Astrocyte (in vitro differentiated cells and primary cell): ENCODE measurements at regions not wholly inside any gene's neighbourhood (a gene's known extent, or its start where the extent isn't known, plus 50 kb on each side); places are given as distances from the start of the nearest gene placed in this dataset.

Experiments used
- DNase-seq: peaks from one replicate; pipeline ENCODE4 v3.0.0-alpha.2; 2010; ENCODE audit warnings: low read depth
- FAIRE-seq: peaks from 2 replicates; lab custom pipeline; 2011; peaks lifted over from hg19 to GRCh38; lab: Jason Lieb, UNC
- H2AFZ ChIP-seq: 2 replicates; pipeline ENCODE4 v1.6.0; 2012; ENCODE audit warnings: low read depth, low read length, inconsistent platforms
- H3K27ac ChIP-seq: 2 replicates; pipeline ENCODE4 v1.5.1; 2011; ENCODE audit warnings: low read depth, low read length, inconsistent platforms
- H3K27me3 ChIP-seq: 2 replicates; pipeline ENCODE4 v1.6.0; 2011; ENCODE audit warnings: low read length, inconsistent platforms; ENCODE audit not compliant: insufficient read depth
- H3K36me3 ChIP-seq: 2 replicates; pipeline ENCODE4 v1.5.1; 2011; ENCODE audit warnings: low read length, inconsistent platforms; ENCODE audit not compliant: insufficient read depth
- H3K4me1 ChIP-seq: 2 replicates; pipeline ENCODE4 v1.5.1; 2011; ENCODE audit warnings: low read length, inconsistent platforms; ENCODE audit not compliant: insufficient read depth
- H3K4me2 ChIP-seq: 2 replicates; pipeline ENCODE4 v1.6.0; 2012; ENCODE audit warnings: low read length, inconsistent platforms
- H3K4me3 ChIP-seq: 2 replicates; pipeline ENCODE4 v1.5.1; 2011; ENCODE audit warnings: low read depth, mild to moderate bottlenecking, low read length, inconsistent platforms; ENCODE audit not compliant: insufficient read depth
- H3K79me2 ChIP-seq: 2 replicates; pipeline ENCODE4 v1.6.0; 2012; ENCODE audit warnings: mild to moderate bottlenecking, low read length, inconsistent platforms; ENCODE audit not compliant: insufficient read depth
- H3K9ac ChIP-seq: 2 replicates; pipeline ENCODE4 v1.6.0; 2012; ENCODE audit warnings: mild to moderate bottlenecking, low read length, inconsistent platforms
- H3K9me3 ChIP-seq: 2 replicates; pipeline ENCODE4 v1.5.1; 2012; ENCODE audit warnings: low read depth, mild to moderate bottlenecking, low read length, inconsistent platforms; ENCODE audit not compliant: insufficient read depth
- H4K20me1 ChIP-seq: 2 replicates; pipeline ENCODE4 v1.6.0; 2012; ENCODE audit warnings: low read length, inconsistent platforms; ENCODE audit not compliant: insufficient read depth
- H3K27ac Mint-ChIP-seq: one replicate; pipeline ENCODE4 v1.8.0; 2021; ENCODE audit warnings: mild to moderate bottlenecking, mixed read lengths; ENCODE audit not compliant: unreplicated experiment
- H3K27me3 Mint-ChIP-seq: one replicate; pipeline ENCODE4 v1.8.0; 2021; ENCODE audit warnings: low read depth, mixed read lengths; ENCODE audit not compliant: unreplicated experiment
- H3K36me3 Mint-ChIP-seq: one replicate; pipeline ENCODE4 v1.8.0; 2021; ENCODE audit warnings: low read depth, mixed read lengths; ENCODE audit not compliant: unreplicated experiment
- H3K4me1 Mint-ChIP-seq: one replicate; pipeline ENCODE4 v1.8.0; 2021; ENCODE audit warnings: low read depth, mixed read lengths; ENCODE audit not compliant: unreplicated experiment
- H3K4me3 Mint-ChIP-seq: one replicate; pipeline ENCODE4 v1.8.0; 2021; ENCODE audit warnings: mild to moderate bottlenecking, moderate library complexity, mixed read lengths; ENCODE audit not compliant: unreplicated experiment
- H3K9me3 Mint-ChIP-seq: one replicate; pipeline ENCODE4 v1.8.0; 2021; ENCODE audit warnings: mild to moderate bottlenecking, mixed read lengths; ENCODE audit not compliant: unreplicated experiment
- EZH2 ChIP-seq: IDR thresholded peaks from 2 replicates; pipeline ENCODE4 v1.6.1; 2012; ENCODE audit warnings: mild to moderate bottlenecking, low read length, inconsistent platforms; ENCODE audit not compliant: insufficient read depth
- TF ChIP-seq, protein P1 (sequence below): IDR thresholded peaks from 2 replicates; pipeline ENCODE4 v1.5.1; 2011; ENCODE audit warnings: low read depth, mild to moderate bottlenecking, inconsistent platforms, low read length, moderate library complexity; ENCODE audit not compliant: insufficient read depth

- no peak overlapping the region for H3K4me2 ChIP-seq
- no peaks in the 10 kb centered on the region for H4K20me1 ChIP-seq
- no peak overlapping the region for H3K9ac ChIP-seq
- Mint-ChIP-seq H3K27me3 (peaks cover 38% of the 10 kb centered on the region), H3K9me3 (no peaks in the 10 kb centered on the region), H3K36me3 (no peaks in the 10 kb centered on the region), H3K4me3 (no peak overlapping the region), H3K27ac (no peak overlapping the region), H3K4me1 (peaks cover 17% of the 10 kb centered on the region)
- no peaks in the 10 kb centered on the region for H3K79me2 ChIP-seq
- H3K4me1 ChIP-seq, result peaks cover 8% of the 10 kb centered on the region
- DNase-seq (no peak), FAIRE-seq (no peak)
- no peak for TF ChIP-seq EZH2
- TF ChIP-seq, protein P1, sequence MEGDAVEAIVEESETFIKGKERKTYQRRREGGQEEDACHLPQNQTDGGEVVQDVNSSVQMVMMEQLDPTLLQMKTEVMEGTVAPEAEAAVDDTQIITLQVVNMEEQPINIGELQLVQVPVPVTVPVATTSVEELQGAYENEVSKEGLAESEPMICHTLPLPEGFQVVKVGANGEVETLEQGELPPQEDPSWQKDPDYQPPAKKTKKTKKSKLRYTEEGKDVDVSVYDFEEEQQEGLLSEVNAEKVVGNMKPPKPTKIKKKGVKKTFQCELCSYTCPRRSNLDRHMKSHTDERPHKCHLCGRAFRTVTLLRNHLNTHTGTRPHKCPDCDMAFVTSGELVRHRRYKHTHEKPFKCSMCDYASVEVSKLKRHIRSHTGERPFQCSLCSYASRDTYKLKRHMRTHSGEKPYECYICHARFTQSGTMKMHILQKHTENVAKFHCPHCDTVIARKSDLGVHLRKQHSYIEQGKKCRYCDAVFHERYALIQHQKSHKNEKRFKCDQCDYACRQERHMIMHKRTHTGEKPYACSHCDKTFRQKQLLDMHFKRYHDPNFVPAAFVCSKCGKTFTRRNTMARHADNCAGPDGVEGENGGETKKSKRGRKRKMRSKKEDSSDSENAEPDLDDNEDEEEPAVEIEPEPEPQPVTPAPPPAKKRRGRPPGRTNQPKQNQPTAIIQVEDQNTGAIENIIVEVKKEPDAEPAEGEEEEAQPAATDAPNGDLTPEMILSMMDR, result no peak
- no peak overlapping the region for H3K27ac ChIP-seq
- no peaks in the 10 kb centered on the region for H3K36me3 ChIP-seq
- no peaks in the 10 kb centered on the region for H3K9me3 ChIP-seq
- H3K4me3 ChIP-seq, result no peak overlapping the region
- H2AFZ ChIP-seq, result no peak overlapping the region
- H3K27me3 ChIP-seq, result peaks cover 5% of the 10 kb centered on the region
Observed at GRCh38 chr10:78762086-78762630, 306.6 kb upstream of the ZMIZ1 start.

DNA sequence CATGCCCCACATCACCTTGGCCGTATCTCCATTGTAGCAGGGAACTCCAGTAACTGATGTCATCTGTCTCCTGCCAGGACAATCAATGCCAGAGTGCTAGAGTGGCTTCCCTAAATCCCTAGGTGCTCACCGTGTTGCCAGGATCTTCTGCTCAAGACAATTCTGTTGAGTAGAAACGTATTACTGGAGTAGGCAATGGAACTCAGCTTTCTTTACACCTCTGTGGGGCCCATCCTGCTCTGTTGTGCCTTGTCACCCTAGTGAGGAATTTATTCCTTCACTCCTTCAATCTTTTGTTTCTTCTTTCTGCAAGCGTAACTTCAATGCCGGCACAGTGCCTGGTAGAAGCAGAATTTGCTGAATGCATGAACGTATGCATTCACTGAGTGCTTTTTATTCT, 305.5 kb upstream of the ZMIZ1 start:
- Mint-ChIP-seq H3K36me3 (no peaks in the 10 kb centered on the region), H3K4me1 (peaks cover 8% of the 10 kb centered on the region), H3K27me3 (peaks cover 38% of the 10 kb centered on the region), H3K27ac (no peak overlapping the region), H3K9me3 (no peaks in the 10 kb centered on the region), H3K4me3 (no peak overlapping the region)
- no peak overlapping the region for H3K4me2 ChIP-seq
- no peak for FAIRE-seq
- H3K9me3 ChIP-seq, result no peaks in the 10 kb centered on the region
- H3K9ac ChIP-seq, result no peak overlapping the region
- no peaks in the 10 kb centered on the region for H4K20me1 ChIP-seq
- no peak for DNase-seq
- H3K4me1 ChIP-seq, result peaks cover 4% of the 10 kb centered on the region
- H2AFZ ChIP-seq, result no peak overlapping the region
- TF ChIP-seq, protein P1, result no peak
- no peak for TF ChIP-seq EZH2
- H3K27me3 ChIP-seq, result peaks cover 5% of the 10 kb centered on the region
- no peak overlapping the region for H3K4me3 ChIP-seq
- no peaks in the 10 kb centered on the region for H3K79me2 ChIP-seq
- no peak overlapping the region for H3K27ac ChIP-seq
- no peaks in the 10 kb centered on the region for H3K36me3 ChIP-seq

DNA sequence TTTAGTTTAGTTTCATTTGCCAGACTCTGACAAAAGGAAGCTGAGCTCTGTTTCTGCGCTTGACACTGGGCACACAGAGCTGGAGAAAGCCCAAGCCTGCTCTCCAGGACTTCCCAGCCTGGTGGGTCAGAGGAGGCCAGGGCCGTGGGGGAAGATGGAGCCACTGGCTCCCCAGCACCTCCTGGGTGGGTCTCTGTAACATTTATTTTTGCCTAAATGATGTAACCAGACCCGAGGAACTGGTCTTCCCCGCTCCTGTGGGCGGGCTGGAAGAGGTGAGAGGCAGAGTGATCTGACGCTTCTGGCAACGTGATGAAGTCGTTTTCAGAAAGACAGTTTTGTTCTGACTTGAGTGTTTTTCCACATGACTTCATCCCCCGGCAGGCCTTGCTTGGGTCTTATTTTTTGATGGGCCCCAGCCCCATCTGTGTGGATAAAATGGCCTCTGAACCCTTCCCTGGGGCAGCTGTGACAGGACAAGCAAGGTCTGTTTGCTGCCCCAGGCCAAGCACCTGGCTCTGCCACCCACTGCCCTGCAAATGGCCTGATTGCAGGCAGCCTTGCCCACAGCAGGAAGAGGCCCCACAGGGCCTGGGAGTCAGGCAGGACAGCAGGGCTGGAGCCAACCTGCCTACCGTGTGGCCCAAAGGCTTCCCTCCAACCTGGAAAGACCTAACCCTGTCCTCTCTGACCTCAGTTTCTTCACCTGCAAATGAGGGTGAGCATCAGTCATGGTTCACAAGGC, 304.9 kb upstream of the ZMIZ1 start:
- Histone ChIP-seq H3K79me2 (no peaks in the 10 kb centered on the region), H3K27me3 (peaks cover 5% of the 10 kb centered on the region), H3K9me3 (no peaks in the 10 kb centered on the region), H3K4me1 (peaks cover 10% of the 10 kb centered on the region), H3K9ac (no peak overlapping the region), H3K4me3 (no peak overlapping the region), H4K20me1 (no peaks in the 10 kb centered on the region), H3K4me2 (no peak overlapping the region), H2AFZ (no peak overlapping the region), H3K36me3 (no peaks in the 10 kb centered on the region), H3K27ac (no peak overlapping the region)
- no peak for FAIRE-seq
- Mint-ChIP-seq H3K4me3 (no peak overlapping the region), H3K36me3 (no peaks in the 10 kb centered on the region), H3K9me3 (no peaks in the 10 kb centered on the region), H3K27ac (no peak overlapping the region), H3K4me1 (peaks cover 14% of the 10 kb centered on the region), H3K27me3 (peaks cover 38% of the 10 kb centered on the region)
- TF ChIP-seq, protein P1, result no peak
- TF ChIP-seq EZH2, result no peak
- DNase-seq, result no peak
